H1 (cell line): ENCODE measurements at regions not wholly inside any gene's neighbourhood (a gene's known extent, or its start where the extent isn't known, plus 50 kb on each side); places are given as distances from the start of the nearest gene placed in this dataset.

ENCODE experiments used
- CTCF ChIA-PET: fragments of 300-600 bp; sonication (Branson Sonifier 250); formaldehyde crosslinking; loops from one replicate; lab custom pipeline; 2021; ENCODE audit not compliant: partially characterized antibody; lab: Charles Lee
- POLR2A ChIA-PET: fragments of 300-600 bp; sonication (Branson Sonifier 250); formaldehyde crosslinking; loops from one replicate; lab custom pipeline; 2021; ENCODE audit warnings: inconsistent platforms; ENCODE audit not compliant: partially characterized antibody; lab: Charles Lee
- DNase-seq, 2 experiments: peaks; one replicate each; pipeline versions ENCODE4 v3.0.0 to v3.0.0-alpha.2; 2010 to 2022; ENCODE audit warnings: low spot score in 2 of 2, low read depth in 1 of 2, mixed read lengths in 1 of 2
- FAIRE-seq: peaks from 2 replicates; lab custom pipeline; 2011; peaks lifted over from hg19 to GRCh38; lab: Jason Lieb, UNC
- H2AFZ ChIP-seq: 2 replicates; pipeline ENCODE4 v1.8.1; 2012; ENCODE audit warnings: low read length, inconsistent platforms
- H2AK5ac ChIP-seq: 2 replicates; pipeline ENCODE4 v1.6.1; 2013; ENCODE audit warnings: low read depth, low read length
- H2BK120ac ChIP-seq: replicated peaks from 2 replicates; pipeline ENCODE3; 2013; ENCODE audit warnings: low read depth, low read length, inconsistent platforms
- H2BK12ac ChIP-seq: 2 replicates; pipeline ENCODE4 v1.6.1; 2013; ENCODE audit warnings: low read depth, low read length
- H2BK15ac ChIP-seq: 2 replicates; pipeline ENCODE4 v1.6.1; 2013; ENCODE audit warnings: low read length
- H2BK20ac ChIP-seq: 2 replicates; pipeline ENCODE4 v1.6.1; 2013; ENCODE audit warnings: low read length
- H2BK5ac ChIP-seq: 2 replicates; pipeline ENCODE4 v1.6.1; 2013; ENCODE audit warnings: low read depth, low read length
- H3K14ac ChIP-seq: 2 replicates; pipeline ENCODE4 v1.6.1; 2013; ENCODE audit warnings: inconsistent platforms; ENCODE audit not compliant: insufficient read length
- H3K18ac ChIP-seq: 2 replicates; pipeline ENCODE4 v1.6.1; 2013; ENCODE audit warnings: low read length; ENCODE audit errors: extremely low read depth
- H3K23ac ChIP-seq: 2 replicates; pipeline ENCODE4 v1.6.1; 2013; ENCODE audit warnings: inconsistent platforms; ENCODE audit not compliant: insufficient read length
- H3K23me2 ChIP-seq: 2 replicates; pipeline ENCODE4 v1.6.1; 2013; ENCODE audit warnings: low read depth, low read length
- H3K27ac ChIP-seq: 2 replicates; pipeline ENCODE4 v1.6.1; 2011; ENCODE audit warnings: low read depth, low read length, inconsistent platforms
- H3K27me3 ChIP-seq, 4 experiments: replicated peaks in 1 of 4; 1 replicate in 1 of 4; 2 replicates in 3 of 4; pipeline versions ENCODE4 v1.6.1 to v1.8.1; 2011 to 2013; ENCODE audit warnings: low read length in 3 of 4, mild to moderate bottlenecking in 3 of 4, inconsistent platforms in 2 of 4, mixed read lengths in 2 of 4, moderate library complexity in 1 of 4; ENCODE audit not compliant: control insufficient read depth in 3 of 4, insufficient read depth in 3 of 4; ENCODE audit errors: extremely low read depth in 1 of 4
- H3K36me3 ChIP-seq, 4 experiments: 2 replicates each; pipeline versions ENCODE4 v1.6.1 to v1.8.1; 2011 to 2013; ENCODE audit warnings: mild to moderate bottlenecking in 4 of 4, low read length in 3 of 4, moderate library complexity in 2 of 4, control low read depth in 1 of 4, inconsistent platforms in 1 of 4; ENCODE audit not compliant: insufficient read depth in 4 of 4, control insufficient read depth in 2 of 4
- H3K4ac ChIP-seq: replicated peaks from 2 replicates; pipeline ENCODE3; 2013; ENCODE audit warnings: low read length, low read depth, mixed read lengths, inconsistent platforms; ENCODE audit not compliant: insufficient read length
- H3K4me1 ChIP-seq, 4 experiments: replicated peaks in 1 of 4; 1 replicate in 1 of 4; 2 replicates in 3 of 4; pipeline versions ENCODE4 v1.6.1 to v1.8.1; 2011 to 2013; ENCODE audit warnings: low read length in 3 of 4, inconsistent platforms in 2 of 4, mixed read lengths in 1 of 4; ENCODE audit not compliant: insufficient read depth in 4 of 4, control insufficient read depth in 3 of 4
- H3K4me2 ChIP-seq, 2 experiments: 2 replicates each; pipeline versions ENCODE4 v1.6.1 to v1.8.1; 2011 to 2013; ENCODE audit warnings: low read depth in 2 of 2, low read length in 2 of 2, control low read depth in 1 of 2, inconsistent platforms in 1 of 2, mild to moderate bottlenecking in 1 of 2; ENCODE audit not compliant: insufficient read depth in 1 of 2
- H3K4me3 ChIP-seq, 4 experiments: fragments of 200-600, 300-600 bp in 1 of 4; sonication (generic), shearing (Covaris generic), sonication (Bioruptor Twin) in 1 of 4; 2 replicates each; pipeline versions ENCODE4 v1.5.1 to v1.8.1; 2011 to 2016; ENCODE audit warnings: low read length in 4 of 4, low read depth in 3 of 4, control low read depth in 2 of 4, inconsistent platforms in 2 of 4, mild to moderate bottlenecking in 2 of 4, mixed read lengths in 1 of 4, moderate library complexity in 1 of 4; ENCODE audit not compliant: insufficient read depth in 2 of 4; ENCODE audit errors: extremely low read depth in 1 of 4
- H3K56ac ChIP-seq: replicated peaks from 2 replicates; pipeline ENCODE3; 2013; ENCODE audit warnings: low read depth, mild to moderate bottlenecking, mixed read lengths, low read length, inconsistent platforms; ENCODE audit not compliant: insufficient read length
- H3K79me1 ChIP-seq: 2 replicates; pipeline ENCODE4 v1.6.1; 2013; ENCODE audit warnings: low read depth, low read length, control low read depth
- H3K79me2 ChIP-seq, 2 experiments: 2 replicates each; pipeline versions ENCODE4 v1.6.1 to v1.8.1; 2012 to 2013; ENCODE audit warnings: low read length in 2 of 2, mild to moderate bottlenecking in 2 of 2, inconsistent platforms in 1 of 2; ENCODE audit not compliant: insufficient read depth in 2 of 2, control insufficient read depth in 1 of 2
- H3K9ac ChIP-seq, 4 experiments: replicated peaks in 1 of 4; 1 replicate in 1 of 4; 2 replicates in 3 of 4; pipeline versions ENCODE4 v1.6.1 to v1.8.1; 2011 to 2013; ENCODE audit warnings: low read depth in 3 of 4, low read length in 3 of 4, control low read depth in 2 of 4, mild to moderate bottlenecking in 2 of 4, moderate library complexity in 2 of 4, inconsistent platforms in 1 of 4; ENCODE audit errors: extremely low read depth in 1 of 4
- H3K9me3 ChIP-seq, 2 experiments: 2 replicates each; pipeline versions ENCODE4 v1.6.1 to v1.8.1; 2012 to 2013; ENCODE audit warnings: mild to moderate bottlenecking in 2 of 2, moderate library complexity in 2 of 2, control low read depth in 1 of 2, inconsistent platforms in 1 of 2, low read depth in 1 of 2, low read length in 1 of 2, mixed read lengths in 1 of 2; ENCODE audit not compliant: insufficient read depth in 2 of 2
- H4K20me1 ChIP-seq, 2 experiments: replicated peaks in 1 of 2; 2 replicates each; pipeline versions ENCODE3 to v1.8.1; 2011 to 2013; ENCODE audit warnings: inconsistent platforms in 2 of 2, low read length in 2 of 2, mild to moderate bottlenecking in 1 of 2; ENCODE audit not compliant: insufficient read depth in 2 of 2, control insufficient read depth in 1 of 2
- H4K5ac ChIP-seq: 2 replicates; pipeline ENCODE4 v1.6.1; 2013; ENCODE audit warnings: low read length, low read depth, mixed read lengths, inconsistent platforms; ENCODE audit not compliant: insufficient read length
- H4K8ac ChIP-seq: 2 replicates; pipeline ENCODE4 v1.8.0; 2013; ENCODE audit warnings: mild to moderate bottlenecking, moderate library complexity, low read length, inconsistent platforms; ENCODE audit not compliant: insufficient read depth; ENCODE audit errors: extremely low read depth
- H4K91ac ChIP-seq: replicated peaks from 2 replicates; pipeline ENCODE3; 2013; ENCODE audit warnings: low read length, mixed read lengths, inconsistent platforms; ENCODE audit not compliant: insufficient read length
- CBX5 ChIP-seq: fragments of 300-800, 300-1000 bp; sonication (generic); IDR thresholded peaks from 2 replicates; pipeline ENCODE4 v1.7.1; 2016; ENCODE audit warnings: antibody characterized with exemption, low read length, low read depth
- CHD1 ChIP-seq: IDR thresholded peaks from 2 replicates; pipeline ENCODE4 v1.6.1; 2012; ENCODE audit warnings: low read depth, low read length, improper control_type of control experiment
- CHD2 ChIP-seq: IDR thresholded peaks from 2 replicates; pipeline ENCODE4 v1.6.1; 2012; ENCODE audit warnings: low read length, improper control_type of control experiment
- EGR1 ChIP-seq: IDR thresholded peaks from 2 replicates; pipeline ENCODE4 v1.6.1; 2011; ENCODE audit warnings: low read depth, low read length, borderline replicate concordance
- GTF2F1 ChIP-seq: IDR thresholded peaks from 2 replicates; pipeline ENCODE4 v1.6.1; 2012; ENCODE audit warnings: low read depth, low read length, improper control_type of control experiment, borderline replicate concordance
- JUN ChIP-seq: IDR thresholded peaks from 2 replicates; pipeline ENCODE4 v1.6.1; 2011; ENCODE audit warnings: low read depth, mild to moderate bottlenecking, improper control_type of control experiment, low read length
- NANOG ChIP-seq: IDR thresholded peaks from 2 replicates; pipeline ENCODE4 v1.6.1; 2011; ENCODE audit warnings: low read length, low read depth, mild to moderate bottlenecking, inconsistent platforms; ENCODE audit not compliant: insufficient read depth, poor library complexity, severe bottlenecking
- RAD21 ChIP-seq, 2 experiments: IDR thresholded peaks in 1 of 2; conservative IDR thresholded peaks in 1 of 2; 2 replicates each; pipeline ENCODE4 v1.6.1; 2011; ENCODE audit warnings: low read depth in 2 of 2, low read length in 2 of 2, improper control_type of control experiment in 1 of 2, inconsistent platforms in 1 of 2, mild to moderate bottlenecking in 1 of 2, moderate library complexity in 1 of 2
- SP1 ChIP-seq: IDR thresholded peaks from 2 replicates; pipeline ENCODE4 v1.6.1; 2011; ENCODE audit warnings: low read depth, low read length
- SP2 ChIP-seq: IDR thresholded peaks from 2 replicates; pipeline ENCODE4 v1.6.1; 2012; ENCODE audit warnings: mild to moderate bottlenecking, low read length, inconsistent platforms
- SUZ12 ChIP-seq: fragments of 200-600 bp; sonication (generic); IDR thresholded peaks from 2 replicates; pipeline ENCODE4 v1.6.1; 2012; ENCODE audit warnings: mild to moderate bottlenecking, inconsistent platforms, low read length, moderate library complexity, mixed read lengths
- USF2 ChIP-seq: IDR thresholded peaks from 2 replicates; pipeline ENCODE4 v1.6.1; 2011; ENCODE audit warnings: low read length, improper control_type of control experiment
- WGBS, 2 experiments: shearing (Covaris generic) in 1 of 2; methylation state at CpG; one replicate each; pipeline versions ENCODE4 v1.1.6 to v1.1.7; 2013 to 2015; ENCODE audit warnings: low lambda C conversion rate in 2 of 2, mixed read lengths in 2 of 2, inconsistent platforms in 1 of 2, low coverage in 1 of 2, missing lambda C conversion rate in 1 of 2; ENCODE audit not compliant: insufficient replicate concordance in 2 of 2, insufficient coverage in 1 of 2, insufficient read length in 1 of 2; ENCODE audit errors: extremely low coverage in 1 of 2, missing lambda C conversion rate in 1 of 2; 5-methylcytosine and 5-hydroxymethylcytosine counted together

GRCh38 chr1:104973516-104973915 is 1223.8 kb downstream of the AMY1C start:
- Histone ChIP-seq H3K9ac (no peak overlapping the region), H3K4ac (no peak overlapping the region), H3K56ac (no peak overlapping the region), H3K36me3 (no peaks in the 10 kb centered on the region), H2BK15ac (no peak overlapping the region), H3K18ac (no peak overlapping the region), H3K9me3 (no peaks in the 10 kb centered on the region), H4K91ac (no peak overlapping the region), H2BK5ac (no peak overlapping the region), H3K27ac (no peak overlapping the region), H2BK12ac (no peak overlapping the region), H3K4me1 (no peaks in the 10 kb centered on the region), H3K4me2 (no peak overlapping the region), H3K23ac (no peak overlapping the region), H4K5ac (no peak overlapping the region), H2BK120ac (no peak overlapping the region), H3K14ac (no peak overlapping the region), H3K79me1 (no peaks in the 10 kb centered on the region), H2AK5ac (no peak overlapping the region), H3K27me3 (no peaks in the 10 kb centered on the region), H3K79me2 (no peaks in the 10 kb centered on the region), H4K20me1 (no peaks in the 10 kb centered on the region), H2BK20ac (no peak overlapping the region), H3K4me3 (no peak overlapping the region), H4K8ac (no peak overlapping the region), H3K23me2 (no peaks in the 10 kb centered on the region), H2AFZ (0 out of 2 replicates have a peak overlapping the region, but pooled peaks have one; percentile 6)
- ChIA-PET CTCF (interaction anchor here (0.5 to 1.2 kb wide), 3 partner anchors 15 to 197 kb away, joined by 3 to 4 read pairs (median 3); no protein-coding TSS in a partner anchor), POLR2A (no interaction called here)
- no peak for FAIRE-seq
- no peak for TF ChIP-seq CBX5
- TF ChIP-seq GTF2F1 = no peak
- no peak for TF ChIP-seq USF2
- TF ChIP-seq SP2 = no peak
- TF ChIP-seq NANOG = no peak
- TF ChIP-seq SP1 = no peak
- no peak for TF ChIP-seq JUN
- TF ChIP-seq SUZ12 = no peak
- TF ChIP-seq EGR1 = no peak
- no peak for TF ChIP-seq RAD21 (IDR thresholded peaks at IDR 0.05 in 1 of 2, conservative IDR thresholded peaks at IDR 0.05 in 1 of 2; ENCODE audit: low read depth in 2 of 2, low read length in 2 of 2)
- TF ChIP-seq CHD1 = no peak
- no peak for TF ChIP-seq CHD2
- WGBS, 2 experiments = 86% methylated on average over 2 of the region's 2 CpGs; no CpG with 5 or more reads in 1 of the 2 experiments
- no peak for DNase-seq
